ENCODE measurements at regions not wholly inside any gene's neighbourhood (a gene's known extent, or its start where the extent isn't known, plus 50 kb on each side); places are given as distances from the start of the nearest gene placed in this dataset.

- ChIA-PET CTCF (no interaction called here), POLR2A (no interaction called here)
- Histone ChIP-seq H3K27ac (ENCODE audit: low read length in 2 of 2) (no peak overlapping the region), H3K79me2 (ENCODE audit: control insufficient read depth, insufficient read depth, low read length) (no peaks in the 10 kb centered on the region), H3K9me3 (ENCODE audit: control extremely low read depth in 1 of 3, control insufficient read depth in 2 of 3, insufficient read depth in 1 of 3, low read length in 2 of 3) (no peaks in the 10 kb centered on the region), H3K4me1 (ENCODE audit: control insufficient read depth in 2 of 2, insufficient read depth in 2 of 2, low read length in 2 of 2) (no peaks in the 10 kb centered on the region), H3K27me3 (replicated peaks in 1 of 4; ENCODE audit: control extremely low read depth in 1 of 4, control insufficient read depth in 3 of 4, insufficient read depth in 4 of 4, low read length in 3 of 4) (peaks cover 0 to 10% (median 0%) of the 10 kb centered on the region in 4 experiments), H2AFZ (ENCODE audit: insufficient read depth, low read depth, low read length, poor library complexity, severe bottlenecking) (no peak overlapping the region), H4K20me1 (ENCODE audit: control insufficient read depth, insufficient read depth, low read length, poor library complexity, severe bottlenecking) (no peaks in the 10 kb centered on the region), H3K36me3 (replicated peaks in 1 of 2; ENCODE audit: control extremely low read depth in 1 of 2, control insufficient read depth in 1 of 2, extremely low read depth in 1 of 2, insufficient read depth in 2 of 2, low read length in 1 of 2) (no peaks in the 10 kb centered on the region), H3K4me2 (replicated peaks; ENCODE audit: low read depth, low read length, poor library complexity, severe bottlenecking) (no peak overlapping the region), H3K4me3 (ENCODE audit: control extremely low read depth in 1 of 5, extremely low read depth in 1 of 5, insufficient read depth in 1 of 5, low read depth in 2 of 5, low read length in 4 of 5) (no peak overlapping the region), H3K9ac (ENCODE audit: low read length) (no peak overlapping the region)
- intact Hi-C loops (cut with micrococcal nuclease) = no loop called here
- no peak overlapping the region for H3K27ac Mint-ChIP-seq
- DNase-seq (no peak), ATAC-seq (ENCODE audit: low read depth) (no peak)
- H3K9me3 Mint-ChIP-seq (ENCODE audit: insufficient read depth) = peaks cover 4% of the 10 kb centered on the region
- H3K4me1 Mint-ChIP-seq = no peaks in the 10 kb centered on the region
- no peak overlapping the region for H3K4me3 Mint-ChIP-seq
- WGBS (ENCODE audit: insufficient coverage) = no CpG with 5 or more reads among the region's 2 CpGs
- TF ChIP-seq CTCF (IDR thresholded peaks at IDR 0.05) = no peak
- TF ChIP-seq EZH2 (IDR thresholded peaks at IDR 0.05; ENCODE audit: borderline replicate concordance, insufficient read depth, low read depth, low read length, poor library complexity, severe bottlenecking) = no peak
- no peaks in the 10 kb centered on the region for H3K27me3 Mint-ChIP-seq
These were observed 136.4 kb upstream of the FAM9C start for GRCh38 chrX:13180807-13181206.

- ChIA-PET POLR2A (no interaction called here), CTCF (no interaction called here)
- Mint-ChIP-seq H3K27ac (no peak overlapping the region), H3K4me1 (no peaks in the 10 kb centered on the region), H3K9me3 (ENCODE audit: insufficient read depth) (peaks cover 4% of the 10 kb centered on the region), H3K27me3 (no peaks in the 10 kb centered on the region), H3K4me3 (no peak overlapping the region)
- H3K27me3 ChIP-seq (replicated peaks in 1 of 4; ENCODE audit: control extremely low read depth in 1 of 4, control insufficient read depth in 3 of 4, insufficient read depth in 4 of 4, low read length in 3 of 4) = peaks cover 0 to 10% (median 0%) of the 10 kb centered on the region in 4 experiments
- H4K20me1 ChIP-seq (ENCODE audit: control insufficient read depth, insufficient read depth, low read length, poor library complexity, severe bottlenecking) = no peaks in the 10 kb centered on the region
- H2AFZ ChIP-seq (ENCODE audit: insufficient read depth, low read depth, low read length, poor library complexity, severe bottlenecking) = no peak overlapping the region
- TF ChIP-seq EZH2 (IDR thresholded peaks at IDR 0.05; ENCODE audit: borderline replicate concordance, insufficient read depth, low read depth, low read length, poor library complexity, severe bottlenecking) (no peak), CTCF (IDR thresholded peaks at IDR 0.05) (no peak)
- no peaks in the 10 kb centered on the region for H3K36me3 ChIP-seq (replicated peaks in 1 of 2; ENCODE audit: control extremely low read depth in 1 of 2, control insufficient read depth in 1 of 2, extremely low read depth in 1 of 2, insufficient read depth in 2 of 2, low read length in 1 of 2)
- H3K79me2 ChIP-seq (ENCODE audit: control insufficient read depth, insufficient read depth, low read length) = no peaks in the 10 kb centered on the region
- no peak for ATAC-seq (ENCODE audit: low read depth)
- intact Hi-C loops (cut with micrococcal nuclease) = no loop called here
- H3K4me1 ChIP-seq (ENCODE audit: control insufficient read depth in 2 of 2, insufficient read depth in 2 of 2, low read length in 2 of 2) = no peaks in the 10 kb centered on the region
- DNase-seq = no peak
- no peak overlapping the region for H3K4me2 ChIP-seq (replicated peaks; ENCODE audit: low read depth, low read length, poor library complexity, severe bottlenecking)
- no peak overlapping the region for H3K27ac ChIP-seq (ENCODE audit: low read length in 2 of 2)
- no peak overlapping the region for H3K4me3 ChIP-seq (ENCODE audit: control extremely low read depth in 1 of 5, extremely low read depth in 1 of 5, insufficient read depth in 1 of 5, low read depth in 2 of 5, low read length in 4 of 5)
- WGBS (ENCODE audit: insufficient coverage) = no CpG with 5 or more reads among the region's 3 CpGs
- no peaks in the 10 kb centered on the region for H3K9me3 ChIP-seq (ENCODE audit: control extremely low read depth in 1 of 3, control insufficient read depth in 2 of 3, insufficient read depth in 1 of 3, low read length in 2 of 3)
- H3K9ac ChIP-seq (ENCODE audit: low read length) = no peak overlapping the region
These were observed 135.2 kb upstream of the FAM9C start for GRCh38 chrX:13179586-13179985.

Measured in B cell (primary cell).